ENCODE measurements at regions not wholly inside any gene's neighbourhood (a gene's known extent, or its start where the extent isn't known, plus 50 kb on each side); places are given as distances from the start of the nearest gene placed in this dataset.
A peak's percentile ranks its signal among the peaks of the same experiment; 100 is the strongest.

DNA sequence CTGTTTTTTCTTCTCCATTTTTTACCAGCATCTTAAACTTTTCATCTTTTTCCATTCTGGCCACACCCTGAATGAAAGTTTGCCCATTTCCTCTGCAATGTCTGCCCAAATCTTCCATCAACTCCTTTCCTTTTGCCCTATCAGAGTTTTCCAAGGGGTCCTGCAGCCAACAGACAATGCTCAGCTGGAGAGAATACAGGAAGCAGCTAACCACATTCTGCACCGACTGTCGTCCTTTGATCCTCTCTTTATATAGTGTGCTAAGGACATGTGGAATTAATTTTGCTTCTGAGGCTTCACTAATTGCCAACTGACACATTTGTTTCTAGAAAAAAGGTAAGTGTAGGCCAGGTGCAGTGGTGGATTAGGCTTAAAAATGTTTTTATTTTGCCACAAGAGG is 50.5 kb upstream of the DLX2 start:
- no peak for DNase-seq (ENCODE audit: low read depth in 2 of 2)

DNA sequence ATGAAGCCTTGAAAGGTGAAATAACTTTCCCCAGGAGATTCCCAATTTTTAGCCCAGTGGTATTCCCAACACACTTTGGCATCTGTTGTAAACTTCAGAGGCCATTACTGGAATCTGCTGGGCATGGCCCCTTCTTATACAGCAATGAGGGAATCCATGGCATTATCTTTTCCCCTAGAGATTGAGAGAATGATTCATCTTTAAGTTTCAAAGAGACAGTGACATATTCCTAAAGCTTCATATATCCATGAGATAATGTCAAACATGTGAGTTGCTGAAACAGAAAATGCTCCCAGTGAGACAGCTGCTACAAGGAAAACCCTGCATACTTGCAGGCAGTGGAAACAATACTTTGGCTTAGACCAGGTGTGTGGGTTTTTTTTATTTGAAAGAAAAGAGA is 51.1 kb upstream of the DLX2 start:
- DNase-seq (ENCODE audit: low read depth in 2 of 2), result no peak

DNA sequence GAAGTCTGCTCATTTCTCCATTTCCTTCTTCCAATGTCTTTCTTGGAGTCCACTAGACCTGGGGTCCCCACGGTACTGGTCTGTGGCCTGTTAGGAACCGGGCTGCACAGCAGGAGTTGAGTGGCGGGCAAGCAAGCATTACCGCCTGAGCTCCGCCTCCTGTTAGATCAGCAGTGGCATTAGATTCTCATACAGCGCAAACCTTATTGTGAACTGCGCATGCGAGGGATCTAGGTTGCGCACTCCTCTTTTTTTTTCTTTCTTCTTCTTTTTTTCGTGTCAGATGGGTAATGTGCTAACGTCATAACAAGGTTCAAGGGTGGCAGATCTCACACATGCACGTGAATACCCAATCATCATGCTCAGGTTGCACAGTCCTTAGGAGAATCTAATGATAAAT is 53.1 kb upstream of the DLX2 start:
- DNase-seq (ENCODE audit: low read depth in 2 of 2), result no peak

DNA sequence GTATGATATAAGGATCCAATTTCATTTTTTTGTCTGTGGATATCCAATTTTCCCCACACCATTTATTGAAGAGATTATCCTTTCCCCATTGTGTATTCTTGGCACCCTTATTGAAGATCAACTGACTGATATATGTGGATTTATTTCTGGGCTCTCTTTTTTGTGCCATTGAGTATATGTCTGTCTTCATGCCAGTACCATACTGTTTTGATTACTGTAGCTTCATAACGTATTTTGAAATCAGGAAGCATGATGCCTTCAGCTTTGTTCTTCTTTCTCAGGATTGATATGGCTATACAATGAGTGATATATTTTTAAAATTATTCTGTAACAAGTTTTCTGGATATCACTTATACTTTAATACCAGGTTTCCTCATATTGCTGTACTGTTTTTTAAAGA is 58.1 kb upstream of the DLX2 start:
- DNase-seq (ENCODE audit: low read depth in 2 of 2), result no peak

DNA sequence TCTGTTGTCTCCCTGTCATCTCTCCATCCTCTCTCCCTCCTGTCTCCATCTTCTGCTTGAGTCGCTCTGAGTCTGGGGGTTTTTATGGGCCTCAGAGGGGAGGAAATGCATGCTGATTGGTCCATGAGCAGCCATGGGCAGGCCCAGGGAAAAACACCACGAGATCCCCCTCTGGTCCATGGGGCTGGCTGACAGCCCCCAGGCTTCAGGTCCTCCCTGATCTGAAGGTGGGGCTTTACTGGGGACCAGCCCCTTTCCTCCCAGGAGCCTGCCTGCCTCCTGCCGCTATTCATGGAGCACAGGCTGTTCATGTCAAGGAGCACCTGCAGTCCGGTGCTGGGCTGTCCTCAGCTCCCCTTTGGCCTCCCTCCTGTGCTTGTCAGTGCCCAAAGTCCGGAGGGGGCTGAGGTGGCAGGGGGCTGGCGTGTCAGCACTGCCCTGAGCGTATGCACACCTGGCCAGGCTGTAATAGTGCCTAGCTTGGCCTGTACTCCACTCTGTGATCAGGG is 59.6 kb upstream of the DLX2 start:
- no peak for DNase-seq (ENCODE audit: low read depth in 2 of 2)

DNA sequence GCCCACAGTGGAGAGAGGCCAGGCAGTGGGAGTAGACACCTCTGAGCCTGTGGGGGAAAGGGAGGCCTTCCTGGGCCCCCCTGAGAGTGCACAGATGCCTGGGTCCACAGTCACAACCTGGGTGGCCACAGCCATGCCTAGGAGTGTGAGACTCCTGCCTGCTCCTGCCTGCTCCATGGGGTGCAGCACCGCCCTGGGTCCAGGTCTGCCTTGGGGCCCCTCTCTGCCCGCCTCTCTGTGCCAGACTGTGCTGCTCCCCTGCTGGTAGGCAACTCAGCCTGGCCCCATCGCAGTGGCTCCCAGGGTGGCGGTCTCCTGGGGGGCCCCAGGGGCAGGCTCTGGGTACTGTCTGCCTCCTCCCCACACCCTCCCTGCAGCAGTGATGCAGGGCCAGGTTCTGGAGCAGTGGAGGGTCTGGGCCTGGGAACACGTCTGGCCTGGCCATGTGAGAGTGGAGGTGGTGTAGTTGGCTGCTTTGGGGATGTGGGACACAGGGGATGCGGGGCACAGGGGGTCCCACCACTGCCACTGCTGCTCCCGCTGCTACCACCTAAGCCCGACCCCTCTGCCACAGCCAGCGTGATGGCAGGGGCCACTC is 60.1 kb upstream of the DLX2 start:
- DNase-seq (ENCODE audit: low read depth in 2 of 2), result no peak

DNA sequence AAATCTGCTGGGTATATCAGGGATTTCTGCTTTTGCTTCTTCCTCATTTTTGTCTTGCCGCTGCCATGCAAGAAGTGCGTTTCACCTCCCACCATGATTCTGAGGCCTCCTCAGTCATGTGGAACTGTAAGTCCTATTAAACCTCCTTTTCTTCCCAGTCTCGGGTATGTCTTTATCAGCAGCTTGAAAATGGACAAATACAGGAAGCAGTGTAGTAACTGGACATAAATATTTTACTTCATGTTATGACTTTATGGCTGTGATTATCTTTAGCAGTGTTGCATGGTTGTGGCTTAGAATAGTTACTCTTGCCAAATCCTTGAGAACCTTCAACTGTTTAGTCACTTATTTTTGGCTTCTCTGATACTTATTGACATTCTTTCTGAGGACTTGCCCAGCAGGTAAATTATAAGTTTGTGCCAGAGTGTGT is 66.2 kb upstream of the DLX2 start:
- DNase-seq (ENCODE audit: low read depth in 2 of 2), result no peak

DNA sequence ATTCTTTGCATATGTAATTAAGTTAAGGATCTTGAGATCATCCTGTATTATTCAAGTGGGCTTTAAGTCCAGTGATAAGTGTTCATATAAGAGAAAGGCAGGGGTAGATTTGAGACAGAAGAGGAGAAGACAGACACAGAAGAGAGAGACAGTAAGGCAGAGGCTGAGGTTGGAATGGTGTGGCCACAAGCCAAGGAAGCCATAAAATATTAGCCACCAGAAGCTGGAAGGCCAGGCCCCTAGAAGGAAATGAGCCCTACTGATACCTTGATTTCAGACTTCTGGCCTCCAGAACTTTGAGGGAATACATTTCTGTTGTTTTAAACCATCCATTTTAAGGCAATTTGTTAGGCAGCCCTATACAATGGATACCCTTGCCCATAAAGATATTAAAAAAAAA is 66.9 kb upstream of the DLX2 start:
- DNase-seq (ENCODE audit: low read depth in 2 of 2), result no peak

DNA sequence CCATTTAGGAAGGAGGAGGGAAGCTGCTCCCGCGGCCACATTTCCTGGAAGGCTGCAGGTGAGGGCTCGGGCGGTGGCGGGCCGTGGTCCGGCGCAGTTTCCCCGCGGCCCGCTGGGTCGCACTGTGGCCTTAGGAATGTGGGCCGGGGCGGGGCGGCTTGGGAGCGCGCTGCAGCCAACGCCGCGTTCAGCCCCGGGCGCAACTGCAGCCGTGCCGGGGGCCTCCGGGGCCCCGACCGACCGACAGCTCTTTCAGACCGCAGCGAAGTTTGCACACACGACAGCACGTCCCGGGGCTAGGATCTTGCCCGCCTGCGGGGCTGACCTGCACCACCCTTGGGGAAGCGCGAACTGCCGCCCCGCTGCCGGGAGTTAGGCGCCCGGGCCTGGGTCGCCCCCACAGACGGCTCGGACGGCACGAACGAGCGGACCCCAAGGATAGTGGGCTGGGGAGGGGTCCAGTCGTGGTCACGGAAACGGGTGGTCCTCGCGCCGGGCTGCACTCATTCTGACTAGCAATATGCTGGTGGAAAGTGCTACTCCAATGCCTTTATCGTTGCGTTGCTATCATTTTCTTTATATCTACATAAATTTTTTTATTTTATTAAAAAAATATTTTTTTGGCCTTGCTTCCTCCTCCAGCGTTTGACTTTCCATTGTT is 69.9 kb upstream of the DLX2 start:
- peak in 1 of 2 donors; percentile 46 for DNase-seq (ENCODE audit: low read depth in 2 of 2)

DNA sequence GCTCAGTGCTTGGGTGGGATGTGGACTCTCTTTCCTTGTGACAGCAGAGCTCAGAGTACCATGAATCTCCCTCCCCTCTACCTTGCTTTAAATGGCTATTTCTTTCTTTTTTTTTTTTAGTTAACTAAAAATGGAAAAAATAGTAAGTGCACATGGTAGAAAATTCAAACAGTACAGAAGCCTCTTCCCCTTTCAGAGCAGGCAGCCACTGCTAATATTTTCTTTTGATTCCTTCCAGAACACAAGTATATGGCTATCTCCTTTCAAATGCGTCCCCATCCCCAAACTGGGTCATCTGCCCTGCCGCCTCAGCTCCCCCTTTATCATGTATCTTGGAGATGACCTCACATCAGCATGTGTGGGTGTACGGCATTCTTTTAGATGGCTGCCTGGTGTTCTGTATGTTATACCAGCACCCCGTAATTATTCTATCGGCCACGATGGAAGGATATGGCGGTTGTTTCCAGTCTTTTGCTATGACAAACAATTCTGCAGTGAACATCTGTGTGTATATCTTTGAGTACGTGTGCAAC is 70.5 kb upstream of the DLX2 start:
- no peak for DNase-seq (ENCODE audit: low read depth in 2 of 2)

DNA sequence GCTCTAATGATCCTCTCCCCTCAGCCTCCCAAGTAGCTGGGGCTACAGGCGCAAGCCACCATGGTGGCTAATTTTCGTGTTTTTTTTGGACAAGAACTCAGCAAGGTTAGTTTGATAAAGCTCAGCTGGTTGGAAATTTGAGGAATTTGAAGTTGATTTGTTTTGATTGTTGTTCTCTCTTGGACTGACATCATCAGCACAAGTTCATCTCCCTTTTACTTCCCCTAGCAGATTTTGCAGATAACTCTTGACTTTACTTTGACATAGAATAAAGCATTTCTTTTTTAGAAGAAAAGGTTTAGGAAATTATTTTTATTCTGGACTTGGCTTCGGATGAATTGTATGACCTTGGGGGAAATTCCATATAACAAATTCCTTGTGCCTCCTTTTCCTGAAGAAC is 74.9 kb upstream of the DLX2 start:
- no peak for DNase-seq (ENCODE audit: low read depth in 2 of 2)

DNA sequence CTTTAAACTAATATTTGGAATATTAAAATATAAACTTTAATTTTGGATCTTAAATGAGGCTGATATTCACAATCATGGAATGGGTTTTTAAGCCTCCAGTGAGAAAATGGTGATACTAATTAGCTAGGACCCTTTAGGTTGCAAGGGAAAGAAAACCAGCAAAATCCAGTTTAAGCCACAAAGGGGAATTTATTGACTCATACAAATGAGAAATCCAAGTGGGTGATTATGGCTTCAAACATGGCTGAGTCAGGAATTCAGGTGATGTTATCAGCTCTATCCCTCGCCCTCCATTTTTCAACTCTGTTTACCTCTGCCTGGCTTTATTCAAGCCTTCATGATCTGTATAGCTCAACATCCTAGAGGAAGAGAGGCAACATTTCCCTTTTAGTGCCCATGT is 75.3 kb upstream of the DLX2 start:
- no peak for DNase-seq (ENCODE audit: low read depth in 2 of 2)

DNA sequence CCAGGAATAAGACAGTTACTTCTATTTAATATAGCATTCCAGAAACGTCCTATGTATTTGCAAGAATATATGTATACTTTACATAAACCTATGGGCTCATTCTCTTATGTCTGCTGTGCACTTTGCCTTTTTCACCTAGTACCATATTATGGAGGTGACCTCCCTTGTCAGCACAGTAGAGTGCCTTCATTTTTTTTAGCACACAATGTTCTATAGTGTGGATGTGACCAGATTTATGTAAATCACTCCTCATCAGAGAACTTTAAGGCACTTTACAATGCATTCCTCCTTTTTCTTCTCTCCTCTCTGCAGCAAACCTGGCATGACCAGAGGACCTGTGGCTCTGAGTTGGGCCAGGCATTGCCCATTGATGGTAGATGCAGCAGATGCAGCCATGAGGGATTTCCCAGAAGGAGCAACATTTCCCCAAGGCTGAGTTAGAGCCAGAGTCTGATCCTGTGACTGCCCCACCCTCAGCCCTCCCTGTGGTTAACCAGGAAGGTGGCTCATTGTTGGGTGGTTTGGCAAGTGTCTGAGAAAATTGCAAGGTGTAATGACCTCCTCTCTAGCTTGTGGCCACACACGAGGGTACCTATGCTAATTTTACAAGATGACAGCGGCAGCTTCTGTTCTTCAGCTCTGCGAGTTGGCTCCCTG is 76.5 kb upstream of the DLX2 start:
- DNase-seq (ENCODE audit: low read depth in 2 of 2), result no peak

DNA sequence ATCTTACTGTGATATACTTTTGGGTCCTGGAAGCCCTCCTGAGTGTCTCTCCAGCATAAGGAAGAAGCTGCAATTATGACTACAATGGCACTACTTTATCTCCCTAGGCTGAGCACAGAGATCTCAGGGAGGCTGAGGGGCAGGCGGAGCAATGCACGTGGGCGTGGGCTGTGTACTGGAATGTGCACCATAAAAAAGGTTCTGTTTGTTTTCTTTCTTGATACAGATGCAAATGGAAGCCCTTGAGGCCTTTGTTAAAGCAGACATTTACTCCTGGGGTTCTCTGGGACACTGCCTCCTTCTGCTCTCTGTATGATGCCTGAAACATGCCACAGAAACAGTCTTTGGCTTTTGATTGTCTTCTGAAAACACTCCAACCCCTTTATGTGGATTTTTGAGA is 79.1 kb upstream of the DLX2 start:
- DNase-seq (ENCODE audit: low read depth in 2 of 2), result no peak

DNA sequence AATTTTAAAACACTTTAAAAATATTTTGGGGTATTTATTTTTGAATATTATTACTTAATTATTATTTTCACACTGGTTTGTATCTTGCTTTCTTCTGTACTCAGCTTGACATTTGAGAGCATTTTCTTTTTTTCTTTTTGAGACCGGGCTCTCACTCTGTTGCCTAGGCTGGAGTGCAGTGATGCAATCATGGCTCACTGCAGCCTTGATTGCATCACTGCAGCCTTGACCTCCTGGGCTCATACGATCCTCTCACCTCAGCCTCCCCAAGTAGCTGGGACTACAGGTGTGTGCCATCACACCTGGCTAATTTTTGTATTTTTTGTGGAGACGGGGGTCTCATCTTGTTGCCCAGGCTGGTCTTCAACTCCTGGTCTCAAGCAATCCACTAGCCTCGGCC is 79.9 kb upstream of the DLX2 start:
- no peak for DNase-seq (ENCODE audit: low read depth in 2 of 2)

DNA sequence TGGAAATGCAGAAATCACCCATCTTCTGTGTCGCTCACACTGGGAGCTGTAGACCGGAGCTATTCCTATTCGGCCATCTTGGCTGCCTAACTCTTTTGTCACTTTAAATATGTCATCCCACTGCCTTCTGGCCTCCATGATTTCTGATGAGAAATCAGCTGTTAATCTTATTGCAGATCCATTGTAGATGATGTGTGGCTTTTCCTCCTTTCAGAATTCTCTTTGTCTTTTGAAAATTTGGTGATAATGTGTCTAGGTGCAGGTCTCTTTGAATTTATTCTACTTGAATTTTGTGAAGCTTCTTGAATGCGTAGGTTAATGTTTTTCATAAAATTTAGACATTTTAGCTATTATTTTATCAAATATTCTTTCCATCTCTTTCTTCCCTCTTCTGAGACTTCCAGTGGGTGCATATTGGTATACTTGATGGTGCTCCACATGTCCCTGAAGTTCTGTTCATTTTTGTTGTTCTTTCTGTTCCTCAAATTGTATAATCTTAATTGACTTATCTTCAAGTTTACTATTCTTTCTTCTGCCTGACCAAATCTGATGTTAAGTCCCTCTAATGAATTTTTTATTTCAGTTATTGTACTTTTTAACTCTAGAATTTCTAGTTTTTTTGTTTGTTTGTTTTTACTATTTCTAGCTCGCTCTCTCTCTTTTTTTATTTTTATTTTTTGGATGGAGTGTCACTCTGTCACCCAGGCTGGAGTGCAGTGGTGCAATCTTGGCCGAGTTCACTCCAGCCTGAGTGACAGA is 90.8 kb upstream of the DLX2 start:
- no peak for DNase-seq (ENCODE audit: low read depth in 2 of 2)

DNA sequence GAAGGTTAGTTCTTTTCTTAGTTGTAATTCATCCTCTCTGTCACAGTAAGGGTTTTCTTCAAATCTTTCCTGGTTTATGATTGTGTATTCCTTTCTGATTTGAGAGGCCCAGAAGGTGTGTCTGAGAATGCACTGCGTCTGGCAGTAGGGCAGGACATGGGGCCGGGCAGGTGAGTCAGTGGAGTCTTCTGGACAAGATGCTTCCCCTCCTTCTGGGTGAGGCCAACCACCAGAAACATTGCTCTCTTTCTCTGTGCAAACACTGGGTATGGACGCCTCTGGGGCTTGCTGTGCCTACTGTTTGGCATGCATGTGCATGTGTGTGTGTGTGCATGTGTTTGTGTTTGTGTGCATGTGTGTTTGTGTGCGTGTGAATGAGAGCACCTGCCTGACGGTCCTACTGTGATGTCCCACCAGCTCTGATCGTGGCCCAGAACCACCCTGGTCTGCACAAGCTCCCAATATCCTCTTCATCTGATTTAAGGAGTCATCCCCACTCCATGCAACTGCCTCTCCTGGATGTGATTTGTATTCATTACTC is 93.2 kb upstream of the DLX2 start:
- no peak for DNase-seq (ENCODE audit: low read depth in 2 of 2)

DNA sequence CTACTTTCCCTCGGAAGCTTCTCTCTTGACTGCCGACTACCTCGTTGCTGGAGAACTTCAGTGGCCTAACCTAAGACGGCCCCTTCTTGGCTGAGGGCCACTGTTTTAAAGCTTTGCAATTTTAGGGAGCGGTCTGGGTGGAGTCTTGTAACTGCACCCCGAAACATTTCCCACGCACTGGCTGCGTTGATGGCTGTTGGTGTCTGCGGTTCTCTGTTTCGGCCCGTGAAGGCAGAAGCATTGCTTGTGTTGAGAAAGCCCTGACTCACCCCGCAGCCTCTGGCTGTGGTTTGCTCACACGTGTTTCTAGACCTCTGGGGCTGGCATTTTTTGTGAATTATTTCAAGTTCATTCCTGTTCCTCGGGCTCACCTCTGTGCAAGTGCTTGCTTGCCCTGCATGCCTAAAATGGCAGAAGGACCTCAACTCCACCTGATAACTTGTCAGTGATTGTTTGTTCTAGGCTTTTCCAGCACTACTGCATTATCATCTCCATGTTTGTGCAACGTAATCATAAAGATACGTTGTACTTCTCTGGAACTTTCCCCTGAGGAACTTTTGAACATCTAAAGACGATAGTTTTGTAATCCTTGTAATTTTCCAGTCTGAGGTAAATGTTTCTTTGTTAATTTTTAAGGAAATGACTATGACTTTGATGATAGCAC is 94.2 kb upstream of the DLX2 start:
- peak in 1 of 2 donors; percentile 21 for DNase-seq (ENCODE audit: low read depth in 2 of 2)

DNA sequence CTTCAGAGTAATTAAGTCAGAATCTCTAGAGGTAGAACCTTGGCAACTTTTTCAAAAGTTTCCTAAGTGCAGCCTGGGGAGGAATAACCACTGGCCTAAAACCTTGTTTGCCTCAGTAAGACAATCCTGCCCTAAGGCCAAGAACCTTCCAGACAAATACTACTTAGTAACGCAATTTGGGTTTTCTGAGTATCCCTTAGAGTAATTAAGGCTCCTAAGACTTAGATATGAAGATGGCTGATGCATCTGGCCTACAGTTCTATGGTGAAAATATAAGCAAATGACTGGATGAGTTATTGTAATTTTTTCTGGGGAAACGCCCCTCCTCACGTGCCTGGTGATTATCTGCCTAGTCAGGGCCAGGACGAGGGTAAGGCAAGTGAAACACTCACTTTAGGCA is 95.7 kb upstream of the DLX2 start:
- no peak for DNase-seq (ENCODE audit: low read depth in 2 of 2)

DNA sequence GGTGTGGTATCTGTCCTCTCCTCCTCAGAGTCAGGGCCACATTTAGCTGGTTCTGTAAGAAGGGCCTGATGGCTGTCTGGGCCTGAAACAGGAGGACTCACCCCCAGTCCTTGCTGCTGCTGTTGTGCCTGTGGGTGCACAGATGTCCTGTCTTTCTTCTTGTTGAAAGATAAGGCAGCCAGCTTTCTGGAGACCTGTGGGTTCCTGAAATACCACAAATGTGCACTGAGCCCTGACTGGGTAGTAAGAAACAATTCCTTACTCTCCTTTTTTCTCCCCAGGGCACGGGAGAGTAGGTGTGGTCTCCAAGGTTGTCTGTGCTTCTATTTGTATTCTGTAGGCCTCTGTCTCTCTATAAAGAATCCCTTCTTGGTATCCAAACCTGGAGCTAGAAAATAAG is 96.2 kb upstream of the DLX2 start:
- no peak for DNase-seq (ENCODE audit: low read depth in 2 of 2)

DNA sequence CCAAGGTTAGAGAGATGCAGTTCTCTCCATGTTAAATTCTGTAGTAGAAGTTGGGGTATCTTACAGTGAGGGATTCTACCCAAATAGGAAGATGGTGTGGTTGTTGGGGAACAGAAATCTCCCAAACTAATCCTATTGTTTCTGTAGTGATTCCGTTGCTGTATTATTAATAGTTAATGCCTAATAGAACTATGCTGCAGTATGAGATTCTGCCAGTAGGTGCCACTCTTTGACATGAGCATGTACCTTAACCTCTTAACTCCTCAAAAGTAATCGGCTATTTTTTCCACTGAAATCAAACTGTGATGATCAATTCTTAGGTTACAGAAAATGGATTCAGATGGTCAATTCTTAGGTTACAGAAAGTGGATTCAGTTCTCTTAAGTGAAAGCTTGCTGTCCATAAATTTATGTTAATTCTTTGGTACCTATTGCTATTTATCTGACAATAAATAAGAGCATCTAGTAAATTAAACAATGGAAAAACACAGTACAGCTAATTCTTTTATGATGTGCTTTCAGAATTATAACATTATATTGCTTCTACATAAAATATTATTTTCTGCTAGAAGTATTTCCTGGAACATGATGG is 97.9 kb upstream of the DLX2 start:
- DNase-seq (ENCODE audit: low read depth in 2 of 2), result no peak
